Activated naive CD4-positive, alpha-beta T cell (primary cell): ENCODE measurements at regions not wholly inside any gene's neighbourhood (a gene's known extent, or its start where the extent isn't known, plus 50 kb on each side); places are given as distances from the start of the nearest gene placed in this dataset.
"Not testable (repeated sequence)": the region's sequence is repeated elsewhere in the genome, so short reads cannot be mapped to it uniquely, and the experiment has no call there.

Source experiments
- DNase-seq, 4 experiments: peaks; one replicate each; lab custom pipeline; 2025; lab: John Stamatoyannopoulos, UW

DNA sequence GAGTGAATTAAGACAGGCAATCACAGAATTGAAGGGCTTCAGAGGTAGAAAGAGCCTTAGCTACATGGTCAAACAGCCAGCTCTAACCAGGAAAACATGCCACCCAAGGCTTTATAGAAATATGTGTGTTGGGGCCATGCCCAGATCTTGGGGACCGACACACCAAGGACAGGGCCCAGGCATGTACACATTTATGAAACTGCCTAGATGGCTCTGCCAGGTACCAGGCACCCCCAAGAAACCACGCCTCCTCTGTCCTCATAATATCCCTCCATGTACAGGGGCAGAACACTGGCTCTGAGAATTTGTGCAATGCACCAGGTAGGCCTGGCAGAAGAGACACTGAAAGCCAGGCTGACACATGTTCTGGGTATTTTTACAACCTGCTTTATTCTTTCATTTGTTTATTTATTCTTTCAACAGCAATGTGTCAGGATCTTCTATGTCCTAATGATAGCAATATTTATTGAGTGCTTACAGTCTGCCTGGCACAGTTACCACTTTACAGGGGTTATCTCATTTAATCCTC is 137.9 kb upstream of the LSM14A start:
- DNase-seq, result no peak

GRCh38 chr19:34041925-34042521 is 130.3 kb upstream of the LSM14A start:
- DNase-seq, result peak; percentile 42 to 70 (median 57)

DNA sequence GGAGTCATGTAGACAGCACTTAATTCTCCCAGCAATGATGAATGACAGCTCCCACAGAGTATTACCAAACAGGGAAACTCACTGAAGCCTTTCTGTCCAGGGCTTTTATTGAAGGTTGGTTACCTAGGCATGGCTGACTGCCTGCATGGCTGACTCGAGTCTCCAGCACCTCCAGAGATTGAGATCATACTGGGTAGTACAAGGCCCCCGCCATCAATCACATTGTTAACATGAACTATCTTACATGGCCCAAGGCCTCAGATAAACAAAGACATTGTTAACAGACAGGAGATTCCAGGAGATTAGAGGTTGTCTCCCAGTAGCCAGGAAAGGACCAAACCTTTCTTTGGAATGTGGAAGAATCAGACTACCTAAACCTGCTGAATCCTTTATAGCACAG is 128.3 kb upstream of the LSM14A start:
- no peak for DNase-seq

- no peak for DNase-seq
These were observed 122.4 kb upstream of the LSM14A start for GRCh38 chr19:34049944-34050343.

GRCh38 chr19:34050430-34050829 is 121.9 kb upstream of the LSM14A start:
- DNase-seq, result not testable (repeated sequence)

GRCh38 chr19:34051255-34051654 is 121.0 kb upstream of the LSM14A start:
- no peak for DNase-seq

- no peak for DNase-seq
These were observed 115.1 kb upstream of the LSM14A start for GRCh38 chr19:34057155-34057554.

GRCh38 chr19:34066007-34066643 is 106.2 kb upstream of the LSM14A start:
- no peak for DNase-seq

- DNase-seq, result no peak
These were observed 104.4 kb upstream of the LSM14A start for GRCh38 chr19:34067861-34068271.

DNA sequence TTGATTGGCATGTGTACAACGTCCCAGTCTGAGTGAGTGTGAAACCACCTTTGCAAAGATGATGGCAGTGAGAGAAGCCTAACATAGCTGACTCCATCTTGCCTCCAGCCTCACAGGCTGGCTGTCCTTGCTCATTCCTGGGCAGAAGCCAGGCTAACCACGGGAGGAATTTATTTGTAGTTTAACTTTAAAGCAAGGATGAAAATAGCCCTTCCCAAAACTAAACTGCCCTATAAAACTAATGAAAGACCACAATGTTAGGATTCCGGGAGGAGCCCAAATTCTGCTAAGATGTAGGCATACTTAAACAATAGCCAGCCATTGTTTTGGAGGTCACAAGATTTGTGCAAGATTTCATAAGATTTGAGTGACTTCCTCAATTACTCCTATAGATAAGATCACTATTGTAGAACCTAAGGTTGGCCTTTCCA is 96.6 kb upstream of the LSM14A start:
- DNase-seq, result no peak

- DNase-seq, result no peak
These were observed 89.8 kb upstream of the LSM14A start for GRCh38 chr19:34082289-34083077.

GRCh38 chr19:34084396-34085145 is 87.7 kb upstream of the LSM14A start:
- no peak for DNase-seq

DNA sequence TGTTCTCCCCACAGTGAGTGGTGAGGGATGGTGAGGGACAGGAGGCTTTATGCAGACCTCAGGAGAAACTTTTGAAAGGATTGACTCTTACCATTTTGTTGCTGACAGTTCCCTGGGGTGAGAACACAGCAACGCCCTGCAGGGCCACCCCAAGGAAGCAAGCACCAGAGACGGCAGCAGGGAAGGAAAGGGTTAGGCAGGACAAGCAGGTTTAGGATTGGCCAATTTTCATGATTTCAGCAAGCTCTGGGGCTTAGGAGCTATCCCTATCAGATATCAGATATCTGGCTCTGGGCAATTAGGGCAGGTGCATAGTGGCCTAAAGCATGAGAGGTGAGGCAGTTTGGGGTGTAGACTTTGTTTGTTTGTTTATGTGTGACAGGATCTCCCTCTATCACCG is 87.0 kb upstream of the LSM14A start:
- DNase-seq, result no peak

DNA sequence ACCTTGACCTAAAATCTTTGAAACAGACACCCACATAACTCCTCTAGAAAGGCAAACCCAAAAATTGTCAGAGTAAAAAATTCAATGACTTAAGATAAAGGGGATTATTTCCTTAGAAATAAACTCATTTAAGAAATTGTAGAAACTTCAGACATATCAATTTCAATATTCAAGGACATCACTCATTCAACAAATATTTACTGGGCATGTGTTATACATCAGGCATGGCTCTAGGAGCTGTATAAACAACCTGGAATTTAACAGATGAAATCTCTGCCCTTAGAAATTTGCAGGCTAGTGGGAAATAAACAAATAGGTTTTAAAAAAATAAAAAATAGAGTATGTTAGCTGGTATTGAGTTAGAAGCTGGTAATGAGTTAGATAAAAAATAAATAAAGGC is 84.0 kb upstream of the LSM14A start:
- no peak for DNase-seq

DNA sequence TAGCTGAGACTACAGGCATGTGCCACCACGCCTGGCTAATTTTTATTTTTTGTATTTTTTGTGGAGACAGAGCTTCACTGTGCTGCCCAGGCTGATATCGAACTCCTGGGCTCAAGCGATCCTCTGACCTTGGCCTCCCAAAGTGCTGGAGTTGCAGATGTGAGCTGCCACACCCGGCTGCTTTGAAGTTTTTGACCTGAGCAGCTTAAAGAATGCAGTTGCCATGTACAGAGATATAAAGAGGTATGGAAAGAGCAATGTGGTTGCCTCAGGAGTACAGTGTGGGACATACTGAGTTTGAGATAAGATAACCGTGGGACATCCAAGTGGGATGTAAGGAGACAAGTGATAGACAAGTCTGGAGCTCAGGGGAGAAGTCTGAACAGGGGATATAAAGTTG is 82.7 kb upstream of the LSM14A start:
- DNase-seq, result no peak

- no peak for DNase-seq
These were observed 77.3 kb upstream of the LSM14A start for GRCh38 chr19:34094960-34095359.

- not testable (repeated sequence) for DNase-seq
These were observed 76.9 kb upstream of the LSM14A start for GRCh38 chr19:34095411-34095810.

GRCh38 chr19:34096020-34096915 is 76.0 kb upstream of the LSM14A start:
- DNase-seq, result no peak

DNA sequence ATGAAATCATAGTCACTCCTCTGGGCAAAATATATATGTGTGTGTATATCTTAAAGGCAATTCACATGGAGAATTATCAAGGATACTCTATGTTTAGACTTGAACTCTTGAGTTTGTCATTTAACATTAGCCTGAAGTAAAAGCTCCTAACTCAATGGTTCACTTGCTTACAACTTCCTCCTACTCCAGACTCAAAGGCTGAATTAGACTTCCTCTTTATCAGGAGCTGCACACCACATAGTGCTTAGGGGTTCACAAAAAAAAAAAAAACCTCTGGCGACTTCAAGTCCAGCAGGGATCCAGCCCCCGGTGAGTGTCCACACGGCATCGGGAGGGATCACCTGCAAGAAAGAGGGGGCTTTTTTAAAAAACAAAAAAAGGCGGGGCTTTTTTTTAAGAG is 68.2 kb upstream of the LSM14A start:
- DNase-seq, result no peak

GRCh38 chr19:34104557-34104956 is 67.7 kb upstream of the LSM14A start:
- no peak for DNase-seq

GRCh38 chr19:34109596-34109995 is 62.7 kb upstream of the LSM14A start:
- DNase-seq, result no peak
